ENCODE measurements at regions not wholly inside any gene's neighbourhood (a gene's known extent, or its start where the extent isn't known, plus 50 kb on each side); places are given as distances from the start of the nearest gene placed in this dataset.

GRCh38 chr4:133647206-133647605 is 498.1 kb downstream of the PCDH10 start:
- TF ChIP-seq POLR2A (IDR thresholded peaks at IDR 0.05; ENCODE audit: low read length) (no peak), GATA1 (IDR thresholded peaks at IDR 0.05; ENCODE audit: low read depth, low read length) (no peak)
